ENCODE measurements at regions not wholly inside any gene's neighbourhood (a gene's known extent, or its start where the extent isn't known, plus 50 kb on each side); places are given as distances from the start of the nearest gene placed in this dataset.

- TF ChIP-seq CTCF (IDR thresholded peaks at IDR 0.05) (no peak), EP300 (IDR thresholded peaks at IDR 0.05) (no peak), POLR2A (IDR thresholded peaks at IDR 0.05) (no peak), POLR2AphosphoS5 (IDR thresholded peaks at IDR 0.05) (no peak)
- Histone ChIP-seq H3K36me3 (no peaks in the 10 kb centered on the region), H3K9me3 (no peaks in the 10 kb centered on the region), H3K27me3 (no peaks in the 10 kb centered on the region), H3K4me3 (no peak overlapping the region), H3K27ac (no peak overlapping the region), H3K4me1 (no peaks in the 10 kb centered on the region)
- no peak for DNase-seq
- intact Hi-C loops (cut with DNase I) = no loop called here
- 78 to 87% methylated on average over 2 of the region's 2 CpGs for WGBS, 2 donors
Observed at GRCh38 chr15:96097661-96098060, 232.8 kb upstream of the NR2F2 start.

GRCh38 chr15:96102631-96103030 is 227.9 kb upstream of the NR2F2 start:
- 57 to 63% methylated on average over 6 of the region's 6 CpGs for WGBS, 2 donors
- Histone ChIP-seq H3K27me3 (no peaks in the 10 kb centered on the region), H3K36me3 (no peaks in the 10 kb centered on the region), H3K4me3 (no peak overlapping the region), H3K27ac (no peak overlapping the region), H3K9me3 (no peaks in the 10 kb centered on the region), H3K4me1 (no peaks in the 10 kb centered on the region)
- DNase-seq = no peak
- intact Hi-C loops (cut with DNase I) = no loop called here
- TF ChIP-seq POLR2AphosphoS5 (IDR thresholded peaks at IDR 0.05) (no peak), CTCF (IDR thresholded peaks at IDR 0.05) (no peak)

- DNase-seq = no peak
- Histone ChIP-seq H3K36me3 (no peaks in the 10 kb centered on the region), H3K4me1 (no peaks in the 10 kb centered on the region), H3K27me3 (no peaks in the 10 kb centered on the region), H3K27ac (no peak overlapping the region), H3K4me3 (no peak overlapping the region), H3K9me3 (no peaks in the 10 kb centered on the region)
- WGBS, 2 donors = 53 to 76% methylated on average over 1 of the region's 1 CpG
- intact Hi-C loops (cut with DNase I) = no loop called here
- TF ChIP-seq POLR2AphosphoS5 (IDR thresholded peaks at IDR 0.05) = no peak
- no peak for TF ChIP-seq POLR2A (IDR thresholded peaks at IDR 0.05)
- no peak for TF ChIP-seq EP300 (IDR thresholded peaks at IDR 0.05)
- no peak for TF ChIP-seq CTCF (IDR thresholded peaks at IDR 0.05)
Observed at GRCh38 chr15:96106181-96106580, 224.3 kb upstream of the NR2F2 start.

- Histone ChIP-seq H3K36me3 (no peaks in the 10 kb centered on the region), H3K4me1 (no peaks in the 10 kb centered on the region), H3K4me3 (no peak overlapping the region), H3K27me3 (no peaks in the 10 kb centered on the region), H3K9me3 (no peaks in the 10 kb centered on the region), H3K27ac (no peak overlapping the region)
- DNase-seq = no peak
- TF ChIP-seq EP300 (IDR thresholded peaks at IDR 0.05) (no peak), CTCF (IDR thresholded peaks at IDR 0.05) (no peak), POLR2A (IDR thresholded peaks at IDR 0.05) (no peak), POLR2AphosphoS5 (IDR thresholded peaks at IDR 0.05) (no peak)
- 88 to 90% methylated on average over 5 of the region's 5 CpGs for WGBS, 2 donors
- intact Hi-C loops (cut with DNase I) = no loop called here
Observed at GRCh38 chr15:96106628-96107027, 223.9 kb upstream of the NR2F2 start.

GRCh38 chr15:96107916-96108315 is 222.6 kb upstream of the NR2F2 start:
- Histone ChIP-seq H3K4me1 (no peaks in the 10 kb centered on the region), H3K36me3 (no peaks in the 10 kb centered on the region), H3K4me3 (no peak overlapping the region), H3K9me3 (no peaks in the 10 kb centered on the region), H3K27me3 (no peaks in the 10 kb centered on the region), H3K27ac (no peak overlapping the region)
- no peak for TF ChIP-seq EP300 (IDR thresholded peaks at IDR 0.05)
- TF ChIP-seq POLR2AphosphoS5 (IDR thresholded peaks at IDR 0.05) = no peak
- no peak for TF ChIP-seq CTCF (IDR thresholded peaks at IDR 0.05)
- TF ChIP-seq POLR2A (IDR thresholded peaks at IDR 0.05) = no peak
- DNase-seq = no peak
- WGBS, 2 donors = 73 to 79% methylated on average over 2 of the region's 2 CpGs
- intact Hi-C loops (cut with DNase I) = no loop called here
